IMR-90 (cell line): ENCODE measurements at regions not wholly inside any gene's neighbourhood (a gene's known extent, or its start where the extent isn't known, plus 50 kb on each side); places are given as distances from the start of the nearest gene placed in this dataset.
A peak's percentile ranks its signal among the peaks of the same experiment; 100 is the strongest.

ENCODE experiments used
- ATAC-seq: fragments of 200-7000 bp; cut with Tn5 transposase; 2 replicates; pipeline ENCODE4 v1.9.1; 2020; ENCODE audit warnings: low read depth, mild to moderate bottlenecking, moderate library complexity
- BruUV-seq: library from RNA; stranded (reverse); fragments of 400-500 nt; replicated peaks from 2 replicates; lab custom pipeline; 2021; lab: Mats Ljungman, UMichigan
- CTCF ChIA-PET: fragments of 300-600 bp; formaldehyde crosslinking; extraction: SDS; loops from one replicate; lab custom pipeline; 2021; ENCODE audit warnings: antibody characterized with exemption; lab: Yijun Ruan, JAX
- POLR2A ChIA-PET: fragments of 300-600 bp; sonication (Branson Sonifier 250); formaldehyde crosslinking; loops from one replicate; lab custom pipeline; 2022; ENCODE audit warnings: antibody characterized with exemption; ENCODE audit not compliant: unreplicated experiment; lab: Charles Lee
- DNase-seq: peaks from one replicate; pipeline ENCODE4 v3.0.0; 2013
- H2AFZ ChIP-seq: replicated peaks from 2 replicates; pipeline ENCODE3; 2013; ENCODE audit warnings: low read length, mild to moderate bottlenecking; ENCODE audit not compliant: poor library complexity
- H2AK5ac ChIP-seq: 2 replicates; pipeline ENCODE4 v1.6.1; 2013; ENCODE audit warnings: low read depth, low read length, inconsistent platforms
- H2AK9ac ChIP-seq: replicated peaks from 2 replicates; pipeline ENCODE3; 2013; ENCODE audit warnings: mild to moderate bottlenecking, low read depth, low read length, moderate library complexity; ENCODE audit not compliant: poor library complexity
- H2BK120ac ChIP-seq: 2 replicates; pipeline ENCODE4 v1.6.1; 2013; ENCODE audit warnings: low read depth, low read length, inconsistent platforms
- H2BK15ac ChIP-seq: 3 replicates; pipeline ENCODE4 v1.6.1; 2013; ENCODE audit warnings: low read depth, low read length, inconsistent platforms
- H2BK20ac ChIP-seq: 2 replicates; pipeline ENCODE4 v1.6.1; 2013; ENCODE audit warnings: low read depth, mild to moderate bottlenecking, inconsistent platforms, low read length, moderate library complexity
- H2BK5ac ChIP-seq: 2 replicates; pipeline ENCODE4 v1.6.1; 2013; ENCODE audit warnings: mild to moderate bottlenecking, low read depth, low read length, inconsistent platforms; ENCODE audit not compliant: poor library complexity, severe bottlenecking
- H3K14ac ChIP-seq: replicated peaks from 2 replicates; pipeline ENCODE4 v1.6.1; 2013; ENCODE audit warnings: low read depth, low read length, inconsistent platforms
- H3K18ac ChIP-seq: 2 replicates; pipeline ENCODE4 v1.6.1; 2013; ENCODE audit warnings: low read depth, low read length, control low read depth
- H3K23ac ChIP-seq: 2 replicates; pipeline ENCODE4 v1.6.1; 2013; ENCODE audit warnings: low read depth, low read length, inconsistent platforms
- H3K27ac ChIP-seq: 2 replicates; pipeline ENCODE4 v1.5.1; 2013; ENCODE audit warnings: mild to moderate bottlenecking, control low read depth, low read length; ENCODE audit not compliant: insufficient read depth
- H3K27me3 ChIP-seq: 2 replicates; pipeline ENCODE4 v1.6.1; 2013; ENCODE audit warnings: low read length; ENCODE audit not compliant: control insufficient read depth, insufficient read depth
- H3K36me3 ChIP-seq: 2 replicates; pipeline ENCODE4 v1.6.1; 2013; ENCODE audit warnings: low read length, mixed read lengths; ENCODE audit not compliant: control insufficient read depth, insufficient read depth
- H3K4ac ChIP-seq: 2 replicates; pipeline ENCODE4 v1.6.1; 2013; ENCODE audit warnings: low read depth, low read length, inconsistent platforms
- H3K4me1 ChIP-seq: 2 replicates; pipeline ENCODE4 v1.6.1; 2013; ENCODE audit warnings: low read length, mixed read lengths; ENCODE audit not compliant: control insufficient read depth, insufficient read depth
- H3K4me2 ChIP-seq: 2 replicates; pipeline ENCODE4 v1.6.1; 2013; ENCODE audit warnings: low read depth, mild to moderate bottlenecking, control low read depth, low read length, moderate library complexity
- H3K4me3 ChIP-seq: 2 replicates; pipeline ENCODE4 v1.5.1; 2013; ENCODE audit warnings: low read depth, mild to moderate bottlenecking, control low read depth, low read length, moderate library complexity; ENCODE audit not compliant: insufficient read depth
- H3K56ac ChIP-seq: 2 replicates; pipeline ENCODE4 v1.6.1; 2013; ENCODE audit warnings: low read length, inconsistent platforms; ENCODE audit not compliant: insufficient read depth; ENCODE audit errors: extremely low read depth
- H3K79me1 ChIP-seq, 2 experiments: 2 replicates each; pipeline ENCODE4 v1.6.1; 2013; ENCODE audit warnings: low read length in 2 of 2, inconsistent platforms in 1 of 2, low read depth in 1 of 2
- H3K9ac ChIP-seq: 2 replicates; pipeline ENCODE4 v1.6.1; 2013; ENCODE audit warnings: low read depth, low read length, control low read depth
- H3K9me1 ChIP-seq: 2 replicates; pipeline ENCODE4 v1.6.1; 2013; ENCODE audit warnings: low read length, inconsistent platforms; ENCODE audit not compliant: insufficient read depth
- H3K9me3 ChIP-seq: 2 replicates; pipeline ENCODE4 v1.6.1; 2013; ENCODE audit warnings: low read length; ENCODE audit not compliant: control insufficient read depth, insufficient read depth
- H4K20me1 ChIP-seq: 2 replicates; pipeline ENCODE4 v1.6.1; 2013; ENCODE audit warnings: low read length, inconsistent platforms; ENCODE audit not compliant: insufficient read depth
- H4K5ac ChIP-seq: 2 replicates; pipeline ENCODE4 v1.6.1; 2013; ENCODE audit warnings: mild to moderate bottlenecking, low read depth, low read length, control low read depth
- H4K8ac ChIP-seq, 2 experiments: 2 replicates each; pipeline ENCODE4 v1.6.1; 2013; ENCODE audit warnings: low read depth in 2 of 2, low read length in 2 of 2, control low read depth in 1 of 2, inconsistent platforms in 1 of 2
- H4K91ac ChIP-seq: 2 replicates; pipeline ENCODE4 v1.6.1; 2013; ENCODE audit warnings: low read depth, low read length, inconsistent platforms; ENCODE audit not compliant: insufficient read depth
- CTCF ChIP-seq: conservative IDR thresholded peaks from 2 replicates; pipeline ENCODE4 v1.5.1; 2012; ENCODE audit warnings: mild to moderate bottlenecking, low read depth, low read length, improper control_type of control experiment
- MAFK ChIP-seq: IDR thresholded peaks from 2 replicates; pipeline ENCODE4 v1.6.1; 2012; ENCODE audit warnings: low read depth, low read length, improper control_type of control experiment
- RAD21 ChIP-seq: IDR thresholded peaks from 2 replicates; pipeline ENCODE4 v1.6.1; 2012; ENCODE audit warnings: low read length, improper control_type of control experiment
- RFX5 ChIP-seq: IDR thresholded peaks from 2 replicates; pipeline ENCODE4 v1.8.0; 2012; ENCODE audit warnings: low read depth, mild to moderate bottlenecking, low read length, moderate library complexity
- SMC3 ChIP-seq: fragments of 150-350 bp; IDR thresholded peaks from 2 replicates; pipeline ENCODE4 v1.6.1; 2016; ENCODE audit warnings: low read depth, mild to moderate bottlenecking, antibody characterized with exemption, low read length, moderate library complexity
- WGBS, 2 experiments: methylation state at CpG; one replicate each; pipeline versions ENCODE4 v1.1.5 to v1.1.7; 2013; ENCODE audit warnings: missing lambda C conversion rate in 2 of 2; ENCODE audit not compliant: insufficient read length in 1 of 2; ENCODE audit errors: extremely low coverage in 2 of 2; 5-methylcytosine and 5-hydroxymethylcytosine counted together
- dilution Hi-C: fragments of 300-500 bp; cut with HindIII; formaldehyde crosslinking; loops from one replicate; pipeline ENCODE4 v1.14.3; 2018; ENCODE audit warnings: low sequenced_read_pairs; ENCODE audit not compliant: unreplicated experiment
- in situ Hi-C: fragments of 300-500 bp; cut with MboI; formaldehyde crosslinking; loops from 3 replicates; pipeline ENCODE4 v1.14.3; 2019; ENCODE audit warnings: low sequenced_read_pairs, inconsistent platforms, mixed read lengths
- intact Hi-C: fragments of 100-400 bp; cut with micrococcal nuclease; formaldehyde crosslinking; loops from 2 replicates; pipeline ENCODE4 v1.10.0; 2022

- ChIA-PET CTCF (interaction anchor here (0.6 to 1.4 kb wide), 9 partner anchors 10 to 477 kb away, joined by 3 to 6 read pairs (median 3); no protein-coding TSS in a partner anchor), POLR2A (interaction anchor here (0.5 to 0.8 kb wide), 2 partner anchors 215 to 261 kb away, joined by 3 to 5 read pairs; no protein-coding TSS in a partner anchor)
- peak overlapping the region; percentile 65; the same call in 1 of the 2 replicates for H3K14ac ChIP-seq
- peak overlapping the region; percentile 93 for H2BK120ac ChIP-seq
- H3K4me1 ChIP-seq = peaks cover 16% of the 10 kb centered on the region
- H3K18ac ChIP-seq = peak overlapping the region; percentile 94
- no CpG with 5 or more reads among the region's 6 CpGs for WGBS, 2 experiments
- no peaks in the 10 kb centered on the region for H3K9me3 ChIP-seq
- no peaks in the 10 kb centered on the region for H4K20me1 ChIP-seq
- H2AK9ac ChIP-seq = no peak overlapping the region
- peaks cover 3% of the 10 kb centered on the region; the same call in 1 of the 2 replicates for H3K9me1 ChIP-seq
- H4K8ac ChIP-seq = peak overlapping the region; percentile 71 to 82
- H3K56ac ChIP-seq = peak overlapping the region; percentile 77
- H2AK5ac ChIP-seq = 0 out of 2 replicates have a peak overlapping the region, but pooled peaks have one; percentile 37
- peak overlapping the region; percentile 31; the same call in 1 of the 2 replicates for H3K9ac ChIP-seq
- peak; percentile 93 for TF ChIP-seq SMC3
- TF ChIP-seq RFX5 = no peak
- TF ChIP-seq CTCF = peak; percentile 89
- TF ChIP-seq MAFK = no peak
- TF ChIP-seq RAD21 = peak; percentile 97
- in situ Hi-C loops (loop anchor here (5.0 kb wide), 1 partner anchor 479 kb away; no protein-coding TSS in a partner anchor), intact Hi-C loops (loop anchor here (1.0 to 10.0 kb wide), 10 partner anchors 40 to 478 kb away; partner anchors contain the start of gene ELL2), dilution Hi-C loops (no loop called here)
- peaks cover 0 to 15% of the 10 kb centered on the region in 2 experiments; a peak in 1 of 4 replicates for H3K79me1 ChIP-seq
- H2BK5ac ChIP-seq = peak overlapping the region; percentile 84
- H2AFZ ChIP-seq = no peak overlapping the region
- H3K27me3 ChIP-seq = no peaks in the 10 kb centered on the region
- no peak overlapping the region for H3K4me3 ChIP-seq
- H2BK20ac ChIP-seq = peak overlapping the region; percentile 90; the same call in 1 of the 2 replicates
- H4K5ac ChIP-seq = peak overlapping the region; percentile 88
- no peak overlapping the region for H3K23ac ChIP-seq
- BruUV-seq = no TSS peak
- peak overlapping the region; percentile 95; the same call in 1 of the 2 replicates for H3K27ac ChIP-seq
- H3K4ac ChIP-seq = peak overlapping the region; percentile 84; the same call in 1 of the 2 replicates
- H2BK15ac ChIP-seq = peak overlapping the region; percentile 67
- DNase-seq = peak; percentile 93
- peak overlapping the region; percentile 58 for H3K4me2 ChIP-seq
- H4K91ac ChIP-seq = peak overlapping the region; percentile 68
- peak; percentile 88 for ATAC-seq
- no peaks in the 10 kb centered on the region for H3K36me3 ChIP-seq
Observed at GRCh38 chr5:96336351-96336985, 96.6 kb downstream of the PCSK1 start.
